ENCODE measurements at regions not wholly inside any gene's neighbourhood (a gene's known extent, or its start where the extent isn't known, plus 50 kb on each side); places are given as distances from the start of the nearest gene placed in this dataset.

DNA sequence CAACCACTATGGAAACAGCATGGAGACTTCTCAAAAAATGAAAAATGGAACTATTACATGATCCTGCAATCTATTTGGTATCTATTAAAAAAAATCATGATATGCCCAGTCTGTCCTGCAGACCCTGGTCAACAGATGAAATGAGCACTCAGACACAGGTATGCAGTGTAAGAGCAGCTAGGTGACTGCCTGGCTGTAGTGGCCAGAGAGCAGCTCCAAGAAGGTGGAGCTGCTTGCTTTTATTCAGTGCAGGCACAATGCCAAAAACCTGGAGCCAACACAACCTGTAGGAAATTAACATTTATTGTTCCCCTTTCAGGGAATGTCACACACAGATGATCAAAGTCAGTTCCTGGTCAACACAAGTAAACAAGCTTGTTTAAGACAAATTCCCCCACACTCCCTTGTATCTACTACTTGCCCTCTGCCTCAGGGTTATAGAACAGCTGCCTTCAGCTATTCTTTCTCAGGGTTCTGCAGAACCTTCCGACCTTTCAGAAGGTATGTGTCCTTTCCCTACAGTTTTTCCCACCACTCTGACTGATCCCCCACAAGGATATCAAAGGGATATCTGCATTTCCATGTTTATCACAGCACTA lies 933.7 kb upstream of the SLITRK5 start:
- no peak for DNase-seq (ENCODE audit: low spot score)

DNA sequence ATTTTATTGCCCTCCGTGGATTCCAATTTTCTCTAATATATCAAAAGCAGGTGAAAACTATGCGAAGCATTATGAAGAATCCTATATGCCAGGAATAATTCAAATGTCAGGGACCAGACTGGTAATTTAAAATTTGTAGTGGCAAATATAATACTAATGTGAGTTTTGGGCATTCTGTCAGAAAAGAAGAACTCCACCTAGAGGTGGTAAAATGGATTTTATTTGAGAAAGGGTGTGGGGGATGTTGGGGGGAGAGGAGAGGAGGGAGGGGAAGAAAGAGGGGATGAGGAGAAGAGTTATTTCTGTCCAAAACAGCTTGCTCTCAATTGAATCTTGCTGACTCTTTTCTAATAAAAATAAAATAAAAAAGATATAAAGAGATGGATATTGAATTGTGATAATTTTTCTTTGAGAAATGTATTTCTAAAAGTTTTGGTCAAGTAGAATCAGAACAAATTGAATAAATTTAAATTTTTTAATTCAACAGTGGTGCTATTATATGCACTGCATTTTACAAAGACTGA lies 929.3 kb upstream of the SLITRK5 start:
- no peak for DNase-seq (ENCODE audit: low spot score)

DNA sequence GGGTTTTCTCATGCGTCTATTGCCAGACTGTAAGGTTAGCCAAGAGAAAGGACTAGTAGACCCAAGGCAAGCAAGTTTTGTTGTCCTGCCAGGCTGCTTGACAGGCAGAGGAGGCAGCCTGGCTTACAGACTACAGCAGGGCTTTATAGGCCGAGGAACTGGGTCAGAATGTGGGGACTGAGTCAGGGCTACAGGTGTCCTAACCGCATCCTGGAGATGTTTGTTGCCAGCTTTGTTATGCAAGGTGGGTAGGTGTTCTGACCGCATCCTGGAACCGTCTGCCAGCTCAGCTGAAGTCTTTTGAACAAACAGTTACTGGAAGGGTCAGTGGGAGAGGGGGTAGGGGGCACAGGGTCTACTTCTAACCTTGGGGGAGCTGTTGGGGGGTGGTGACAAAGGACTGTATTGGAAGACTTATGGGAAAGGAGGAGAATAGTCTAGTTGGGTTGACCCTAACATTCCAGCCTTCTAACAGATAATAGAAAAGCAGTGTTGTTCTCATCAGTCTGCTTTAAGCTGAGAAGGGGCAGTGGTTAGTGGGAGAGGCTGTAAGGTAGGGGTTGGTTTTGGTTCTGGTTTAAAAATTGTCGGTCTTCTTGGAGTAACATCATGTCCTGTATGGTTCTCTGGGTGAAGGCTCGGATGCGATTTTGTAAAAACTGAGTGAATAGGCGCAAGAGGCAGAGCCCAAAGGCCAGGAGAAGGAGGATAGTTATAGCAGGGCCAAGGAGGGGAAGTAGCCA lies 913.8 kb upstream of the SLITRK5 start:
- DNase-seq (ENCODE audit: low spot score) = peak; percentile 9

DNA sequence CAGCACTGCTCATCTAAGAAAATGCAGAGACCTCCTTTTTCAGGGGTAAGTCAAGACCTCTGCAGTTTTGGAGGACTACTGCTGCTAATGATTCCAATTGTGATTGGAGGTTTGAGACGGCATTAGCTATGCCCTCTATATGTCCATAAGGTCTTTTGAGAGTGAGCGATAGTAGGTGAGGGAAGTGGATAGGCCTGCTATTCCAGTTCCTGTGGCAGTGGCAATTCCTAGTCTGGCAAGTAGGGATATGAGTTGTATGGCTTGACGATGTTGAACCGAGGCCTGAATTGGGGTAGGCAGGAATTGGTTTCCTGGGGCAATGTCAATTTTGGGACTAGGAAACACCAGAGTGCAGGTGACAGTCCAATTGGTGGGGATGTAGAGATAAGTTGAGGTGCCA lies 913.1 kb upstream of the SLITRK5 start:
- no peak for DNase-seq (ENCODE audit: low spot score)

DNA sequence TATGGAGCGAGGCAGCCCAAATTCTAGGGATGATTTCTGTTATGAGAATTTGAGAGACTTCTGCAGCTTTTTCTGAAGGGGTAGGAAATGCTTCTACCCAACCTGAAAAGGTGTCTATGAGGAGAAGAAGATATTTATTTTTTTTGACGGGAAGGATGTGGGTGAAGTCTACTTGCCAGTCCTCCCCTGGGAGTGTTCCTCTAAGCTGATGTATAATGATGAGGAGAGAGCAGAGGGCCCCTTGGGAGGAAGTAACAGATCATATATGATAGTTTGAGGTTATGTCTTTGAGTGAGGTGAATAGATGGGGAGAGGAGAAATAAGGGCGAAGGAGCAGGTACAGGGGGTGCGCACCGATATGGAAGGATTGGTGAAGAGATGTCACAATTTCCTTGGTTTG lies 910.6 kb upstream of the SLITRK5 start:
- DNase-seq (ENCODE audit: low spot score) = no peak

DNA sequence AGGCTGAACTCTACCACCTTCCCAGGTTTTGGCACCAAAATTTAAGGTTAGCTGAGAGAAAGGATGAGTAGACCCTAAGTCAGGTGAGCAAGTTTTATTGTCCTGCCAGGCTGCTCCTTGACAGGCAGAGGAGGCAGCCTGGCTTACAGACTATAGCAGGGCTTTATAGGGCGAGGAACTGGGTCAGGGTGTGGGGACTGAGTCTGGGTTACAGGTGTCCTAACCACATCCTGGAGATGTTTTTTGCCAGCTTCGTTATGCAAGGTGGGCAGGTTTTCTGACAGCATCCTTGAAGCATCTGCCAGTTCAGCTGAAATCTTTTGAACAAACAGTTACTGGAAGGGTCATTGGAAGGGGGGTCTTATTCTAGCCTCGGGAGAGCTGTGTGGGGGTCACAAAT lies 905.7 kb upstream of the SLITRK5 start:
- DNase-seq (ENCODE audit: low spot score) = no peak

DNA sequence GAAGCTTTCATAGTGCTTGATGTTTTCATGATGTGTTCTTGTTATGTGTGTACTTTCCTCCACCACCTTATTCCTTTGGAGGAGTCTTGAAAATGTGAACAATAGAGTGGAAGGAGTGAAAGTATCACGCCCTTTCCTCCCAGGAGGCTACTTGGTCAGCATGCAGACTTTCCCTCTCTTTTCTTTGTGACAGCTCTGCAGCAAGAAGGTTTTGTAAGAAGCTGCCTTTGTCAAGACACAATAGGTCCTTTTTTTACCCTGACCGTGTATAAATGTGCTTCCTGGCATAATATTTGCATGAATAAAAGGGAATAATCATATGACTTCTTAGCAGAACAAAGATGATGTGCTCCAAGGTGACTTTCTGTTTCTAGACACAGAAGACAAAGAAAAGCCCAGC lies 882.6 kb upstream of the SLITRK5 start:
- no peak for DNase-seq (ENCODE audit: low spot score)

DNA sequence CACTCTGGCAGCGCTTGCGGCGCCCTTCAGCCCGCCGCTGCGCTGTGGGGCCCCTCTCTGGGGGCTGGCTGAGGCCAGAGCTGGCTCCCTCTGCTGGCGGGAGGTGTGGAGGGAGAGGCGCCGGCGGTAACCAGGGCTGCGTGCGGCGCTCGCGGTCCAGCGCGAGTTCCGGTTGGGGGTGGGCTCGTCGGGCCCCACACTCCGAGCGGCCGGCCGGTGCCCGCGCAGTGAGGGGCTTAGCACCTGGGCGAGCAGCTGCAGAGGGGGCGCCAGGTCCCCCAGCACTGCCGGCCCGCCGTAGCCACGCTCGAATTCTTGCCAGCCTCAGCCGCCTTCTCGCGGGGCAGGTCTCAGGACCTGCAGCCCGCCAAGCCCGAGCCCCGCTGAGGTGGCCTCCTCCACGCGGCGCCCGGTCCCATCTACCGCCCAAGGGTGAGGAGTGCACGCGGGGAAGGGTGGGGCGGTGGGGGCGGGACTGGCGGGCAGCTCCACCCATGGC lies 879.0 kb upstream of the SLITRK5 start:
- no peak for DNase-seq (ENCODE audit: low spot score)

DNA sequence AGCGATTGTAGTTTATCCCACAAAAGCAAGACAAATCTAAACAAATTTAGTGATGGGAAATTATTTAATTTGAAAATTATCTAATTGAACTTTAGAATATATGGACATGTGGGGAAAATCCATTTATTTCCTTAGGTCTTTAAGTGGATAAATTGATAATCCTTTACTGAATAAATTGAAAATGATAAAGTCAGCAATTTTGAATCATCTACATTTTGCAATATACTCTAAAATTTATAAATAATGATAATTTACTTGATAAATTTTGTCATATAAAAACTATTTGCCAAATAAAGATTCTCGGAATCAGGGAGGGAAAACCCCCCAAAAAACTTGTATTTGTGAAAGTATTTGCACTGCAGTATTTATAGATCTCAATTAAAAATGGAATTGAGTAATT lies 875.3 kb upstream of the SLITRK5 start:
- DNase-seq (ENCODE audit: low spot score) = no peak

DNA sequence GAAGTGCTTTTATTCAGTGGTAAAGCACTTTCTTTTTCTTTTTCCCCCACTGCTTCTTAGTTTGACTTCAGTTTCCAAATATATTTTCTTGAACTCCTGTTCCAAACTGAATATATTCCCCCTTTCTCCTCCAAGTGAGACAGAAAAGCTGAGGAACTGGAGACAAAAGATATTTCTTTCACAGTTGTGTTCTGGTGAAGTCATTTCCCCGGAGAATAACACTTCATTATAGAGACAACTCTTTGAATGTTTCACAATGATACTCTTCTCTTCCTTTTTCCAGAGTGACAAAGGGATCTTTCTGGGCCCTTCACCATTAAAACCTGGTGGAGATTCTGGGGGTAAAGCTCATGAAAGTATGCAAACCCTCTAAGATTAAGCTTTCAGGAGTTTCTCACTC lies 860.8 kb upstream of the SLITRK5 start:
- DNase-seq (ENCODE audit: low spot score) = no peak

DNA sequence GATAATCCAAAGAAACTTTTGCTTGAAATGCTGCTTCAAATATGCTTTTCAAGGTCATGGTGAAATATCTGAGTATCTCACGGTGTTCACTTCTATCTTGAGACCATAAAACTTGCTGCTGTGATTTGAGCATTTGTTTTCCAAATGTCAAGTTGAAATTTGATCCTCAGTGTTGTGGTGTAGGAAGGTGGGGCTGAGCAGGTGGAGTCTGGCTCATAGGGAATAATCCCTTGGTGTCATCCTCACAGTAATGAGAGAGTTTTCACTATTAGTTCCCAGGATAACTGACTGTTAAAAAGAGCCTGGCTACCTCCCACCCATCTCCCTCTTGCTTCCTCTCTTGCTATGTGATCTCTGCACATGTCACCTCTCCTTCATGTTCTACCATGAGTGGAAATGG lies 858.0 kb upstream of the SLITRK5 start:
- no peak for DNase-seq (ENCODE audit: low spot score)

DNA sequence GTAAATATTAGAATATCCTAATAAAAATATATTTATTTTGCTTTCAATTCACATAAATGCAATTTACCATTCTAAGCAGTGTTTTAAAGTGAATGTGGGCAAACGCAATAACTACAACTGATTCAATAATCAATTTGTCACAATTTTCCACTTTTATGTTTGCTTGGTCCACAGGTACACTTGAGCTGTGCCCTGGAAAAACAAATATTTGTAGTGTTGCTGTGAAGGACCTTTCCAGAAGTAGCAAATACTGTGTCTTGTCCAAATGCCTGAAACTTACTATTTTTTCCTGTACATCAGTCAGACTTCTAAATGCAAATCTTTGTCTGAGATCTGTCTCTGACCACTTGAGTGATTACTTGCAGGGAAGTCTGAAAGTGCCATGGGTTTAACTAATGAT lies 845.8 kb upstream of the SLITRK5 start:
- DNase-seq (ENCODE audit: low spot score) = no peak

DNA sequence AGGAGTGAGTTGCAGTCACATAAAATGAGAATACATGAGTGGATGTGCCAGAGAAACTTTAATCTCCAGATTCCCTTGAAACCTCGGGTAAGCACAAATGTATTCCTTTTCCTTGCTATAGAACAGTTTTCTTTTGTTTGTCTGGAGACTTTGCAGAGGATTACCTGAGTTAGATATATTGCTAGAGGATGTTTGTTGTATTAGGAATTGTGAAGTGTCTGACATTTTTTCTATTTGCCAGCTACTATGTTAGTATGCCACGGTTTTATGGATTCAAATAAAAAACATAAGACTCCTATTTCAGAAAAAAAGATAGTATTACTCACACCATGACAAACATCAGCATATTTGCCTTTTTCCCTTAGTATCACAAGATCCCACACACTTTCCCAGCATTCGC lies 844.9 kb upstream of the SLITRK5 start:
- DNase-seq (ENCODE audit: low spot score) = no peak

DNA sequence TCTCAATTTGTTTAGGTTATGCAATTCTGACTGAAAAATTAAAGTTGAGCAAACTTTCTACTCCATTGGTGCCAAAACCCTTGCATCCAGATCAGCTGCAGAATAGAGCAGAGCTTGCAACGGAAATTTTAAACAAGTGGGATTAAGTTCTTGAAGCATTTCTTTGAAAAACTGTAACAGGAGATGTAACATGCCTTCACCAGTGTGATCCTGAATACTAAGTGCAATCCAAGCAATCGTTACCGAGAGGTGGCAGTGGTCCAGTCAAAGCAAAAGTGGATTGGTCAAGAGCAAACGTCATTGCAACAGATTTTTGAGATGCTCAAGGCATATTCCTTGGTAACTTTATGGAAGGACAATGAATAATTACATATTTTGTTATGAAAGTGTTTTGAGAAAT lies 841.1 kb upstream of the SLITRK5 start:
- no peak for DNase-seq (ENCODE audit: low spot score)

DNA sequence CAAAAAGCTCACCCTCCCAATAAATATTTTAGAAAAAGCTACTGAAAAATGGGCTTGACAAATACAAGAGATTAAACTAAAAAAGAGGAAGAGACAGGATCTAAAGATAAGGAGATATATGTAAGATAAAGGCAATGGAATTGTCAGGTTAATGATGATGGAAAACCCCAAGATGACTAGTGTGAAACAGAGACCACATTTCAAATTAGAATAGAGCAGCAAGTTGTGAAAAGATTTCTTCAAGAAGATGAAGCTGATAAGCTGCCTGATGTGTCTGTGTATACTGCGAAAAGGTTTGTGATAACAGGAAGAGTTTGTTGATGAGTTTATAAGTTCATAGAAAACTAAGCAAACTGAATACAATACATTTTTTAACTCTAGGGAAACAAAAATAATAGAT lies 840.1 kb upstream of the SLITRK5 start:
- DNase-seq (ENCODE audit: low spot score) = no peak

DNA sequence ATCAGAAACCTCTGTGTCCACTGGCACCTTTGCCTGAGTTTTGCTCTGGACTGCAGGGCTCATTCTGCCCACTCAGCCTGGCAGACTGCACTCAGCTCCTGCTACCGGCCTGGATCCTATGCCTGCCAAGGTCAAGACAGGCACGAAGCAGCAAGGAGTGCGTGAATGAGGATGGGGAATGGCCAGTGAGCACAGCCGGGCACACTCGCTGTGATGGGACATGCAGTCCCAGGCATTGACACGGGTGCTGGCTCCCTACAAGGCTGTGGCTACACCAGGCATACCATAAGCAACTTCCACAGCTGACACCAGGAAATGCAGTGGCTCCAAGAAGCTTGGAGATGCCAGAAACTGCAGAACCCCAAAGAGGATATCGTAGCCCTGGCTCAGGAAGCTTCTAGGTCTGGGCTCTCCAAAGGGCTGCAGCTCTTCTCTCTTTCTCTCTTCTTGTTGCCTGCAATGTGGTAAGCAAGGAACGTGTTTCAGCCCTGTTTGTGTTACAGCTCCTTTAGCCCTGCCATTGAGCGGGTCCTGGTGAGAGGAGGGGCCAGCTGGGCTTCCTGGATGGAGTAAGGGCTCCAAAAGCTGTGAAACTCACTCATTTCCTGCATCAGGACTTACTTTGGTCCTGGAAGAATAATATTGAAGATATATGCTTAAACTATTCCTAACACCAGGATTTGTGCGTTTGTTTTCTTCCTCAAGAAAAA lies 832.6 kb upstream of the SLITRK5 start:
- DNase-seq (ENCODE audit: low spot score) = no peak

DNA sequence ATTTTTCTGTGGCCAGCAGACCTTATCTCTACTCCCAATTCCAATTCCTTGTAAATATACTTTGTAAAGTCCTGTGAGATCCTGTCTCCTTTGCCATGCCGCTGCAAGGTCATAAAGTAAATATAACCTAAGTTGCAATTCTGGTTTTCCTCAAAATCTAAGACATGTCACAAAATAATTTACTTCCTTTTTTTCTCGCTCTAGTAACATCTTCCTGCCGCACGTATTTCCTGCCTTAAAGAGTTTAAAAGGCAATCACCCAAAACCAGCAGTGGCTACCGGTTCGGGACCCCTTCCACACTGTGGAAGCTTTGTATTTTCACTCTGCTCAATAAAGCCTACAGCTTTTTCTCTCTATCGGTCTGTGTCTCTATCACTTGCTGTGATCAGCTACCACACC lies 832.0 kb upstream of the SLITRK5 start:
- no peak for DNase-seq (ENCODE audit: low spot score)

DNA sequence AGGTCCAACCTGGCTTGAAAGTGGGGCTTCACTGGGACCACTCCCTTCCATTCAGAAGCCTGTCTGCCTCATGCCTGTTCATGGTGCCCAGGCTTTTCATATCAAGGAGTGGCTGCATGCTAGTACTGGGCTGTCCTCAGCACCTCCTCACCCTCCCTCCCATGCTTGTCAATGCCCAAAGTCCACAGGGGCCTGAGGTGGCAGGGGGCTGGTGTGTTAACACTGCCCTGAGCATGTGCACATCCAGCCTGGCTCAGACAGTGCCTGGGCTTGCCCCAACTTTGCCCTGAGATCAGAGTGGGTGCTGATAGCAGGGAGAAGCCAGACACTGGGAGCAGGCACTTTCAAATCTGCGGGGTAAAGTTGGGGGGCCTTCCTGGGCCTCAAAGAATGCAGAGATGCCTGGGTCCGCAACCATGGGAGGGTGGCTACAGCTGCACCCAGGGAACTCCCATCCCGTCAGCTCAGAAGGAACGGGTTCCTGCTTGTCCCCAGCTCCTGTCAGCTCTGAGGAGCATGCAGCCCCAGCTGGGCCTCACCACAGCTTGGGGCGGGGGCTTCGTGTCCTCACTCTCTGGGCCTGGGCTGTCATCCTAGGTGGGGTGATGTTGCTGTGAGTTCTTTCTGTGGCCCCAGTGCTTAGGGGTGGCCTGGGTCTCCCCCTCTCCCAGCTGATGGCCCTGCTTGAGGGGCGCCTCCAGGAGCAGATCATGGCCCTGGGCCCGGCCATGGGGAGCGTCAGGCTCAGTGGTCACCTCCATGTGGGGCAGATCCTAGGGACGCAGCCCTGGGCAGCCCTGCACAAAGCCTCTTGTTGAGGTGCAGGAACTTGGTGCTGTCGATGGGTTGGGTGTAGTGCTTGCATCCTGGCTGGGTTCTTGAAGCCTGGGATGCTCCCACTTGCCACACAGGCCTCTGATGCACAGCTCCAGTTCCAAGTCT lies 830.6 kb upstream of the SLITRK5 start:
- DNase-seq (ENCODE audit: low spot score) = no peak

DNA sequence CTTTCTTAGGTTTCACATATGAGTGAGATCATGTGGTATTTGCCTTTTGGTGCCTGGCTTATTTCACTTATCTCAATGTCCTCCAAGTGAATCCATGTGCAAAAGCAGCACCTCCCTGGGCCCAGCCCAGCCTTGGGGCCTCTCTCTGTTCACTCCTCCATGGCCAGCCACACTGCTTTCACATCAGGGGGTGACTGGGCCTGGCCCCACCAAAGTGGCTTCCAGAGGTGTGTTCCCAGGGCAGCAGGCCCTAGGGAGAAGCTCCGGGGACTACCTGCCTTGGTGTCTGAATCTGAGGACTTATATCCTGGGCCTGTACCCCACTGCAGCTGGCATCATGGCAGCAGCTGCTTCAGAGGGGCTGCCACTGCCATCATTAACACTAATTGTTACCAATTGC lies 829.9 kb upstream of the SLITRK5 start:
- DNase-seq (ENCODE audit: low spot score) = no peak

DNA sequence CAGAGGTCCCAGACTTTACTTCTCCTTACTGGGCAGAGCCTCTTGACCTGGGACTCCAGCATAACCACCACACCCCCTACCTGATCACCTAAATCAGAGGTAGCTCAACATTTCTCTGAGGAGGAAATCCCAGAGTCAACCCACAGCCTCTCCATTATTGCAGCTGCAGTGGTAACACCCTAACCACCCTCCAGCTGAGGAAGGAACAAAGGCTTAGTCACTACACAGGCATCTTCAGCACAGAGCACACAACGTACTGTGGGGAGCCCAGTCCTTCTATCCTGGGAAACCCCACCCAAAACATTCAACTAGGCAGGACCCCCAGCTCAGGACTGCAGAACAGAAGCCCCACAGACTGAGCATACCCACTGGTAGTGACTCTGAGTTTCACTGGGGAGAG lies 824.7 kb upstream of the SLITRK5 start:
- no peak for DNase-seq (ENCODE audit: low spot score)

DNA sequence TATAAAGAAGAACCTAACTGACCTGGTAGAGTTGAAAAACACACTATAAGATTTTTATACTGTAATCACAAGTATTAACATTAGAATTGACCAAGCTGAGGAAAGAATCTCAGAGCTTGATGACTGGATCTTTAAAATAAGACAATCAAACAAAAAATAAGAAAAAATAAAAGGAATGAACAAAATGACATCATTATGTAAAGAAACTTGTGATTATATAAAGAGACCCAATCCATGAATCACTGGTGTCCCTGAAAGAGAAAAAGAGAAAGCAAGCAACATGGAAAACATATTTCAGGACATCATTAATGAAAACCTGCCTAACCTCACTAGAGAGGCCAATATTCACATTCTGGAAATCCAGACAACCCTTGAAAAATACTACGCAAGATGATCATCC lies 822.5 kb upstream of the SLITRK5 start:
- no peak for DNase-seq (ENCODE audit: low spot score)

DNA sequence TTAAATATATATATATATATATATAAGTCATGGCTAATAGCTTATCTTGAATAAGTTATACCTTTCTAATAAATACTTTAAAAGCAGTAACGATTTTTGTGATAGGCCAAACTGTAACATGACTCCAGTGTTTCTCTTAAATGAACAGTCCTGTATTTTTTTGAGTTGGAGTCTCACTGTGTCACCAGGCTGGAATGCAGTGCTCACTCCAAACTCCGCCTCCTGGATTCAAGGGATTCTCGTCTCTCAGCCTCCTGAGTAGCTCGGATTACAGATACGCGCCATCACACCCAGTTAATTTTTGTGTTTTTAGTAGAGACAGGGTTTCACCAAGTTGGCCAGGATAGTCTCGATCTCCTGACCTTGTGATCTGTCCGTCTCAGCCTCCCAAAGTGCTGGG lies 814.2 kb upstream of the SLITRK5 start:
- DNase-seq (ENCODE audit: low spot score) = no peak

Data from iPS-NIHi11 (cell line).